ENCODE measurements at regions not wholly inside any gene's neighbourhood (a gene's known extent, or its start where the extent isn't known, plus 50 kb on each side); places are given as distances from the start of the nearest gene placed in this dataset.

- Histone ChIP-seq H3K4me1 (no peaks in the 10 kb centered on the region), H3K27me3 (no peaks in the 10 kb centered on the region), H3K4me3 (no peak overlapping the region), H3K9me3 (no peaks in the 10 kb centered on the region), H3K27ac (no peak overlapping the region), H3K36me3 (no peaks in the 10 kb centered on the region)
- DNase-seq, result no peak
- TF ChIP-seq POLR2A (IDR thresholded peaks at IDR 0.05), result no peak
- TF ChIP-seq, protein P1, sequence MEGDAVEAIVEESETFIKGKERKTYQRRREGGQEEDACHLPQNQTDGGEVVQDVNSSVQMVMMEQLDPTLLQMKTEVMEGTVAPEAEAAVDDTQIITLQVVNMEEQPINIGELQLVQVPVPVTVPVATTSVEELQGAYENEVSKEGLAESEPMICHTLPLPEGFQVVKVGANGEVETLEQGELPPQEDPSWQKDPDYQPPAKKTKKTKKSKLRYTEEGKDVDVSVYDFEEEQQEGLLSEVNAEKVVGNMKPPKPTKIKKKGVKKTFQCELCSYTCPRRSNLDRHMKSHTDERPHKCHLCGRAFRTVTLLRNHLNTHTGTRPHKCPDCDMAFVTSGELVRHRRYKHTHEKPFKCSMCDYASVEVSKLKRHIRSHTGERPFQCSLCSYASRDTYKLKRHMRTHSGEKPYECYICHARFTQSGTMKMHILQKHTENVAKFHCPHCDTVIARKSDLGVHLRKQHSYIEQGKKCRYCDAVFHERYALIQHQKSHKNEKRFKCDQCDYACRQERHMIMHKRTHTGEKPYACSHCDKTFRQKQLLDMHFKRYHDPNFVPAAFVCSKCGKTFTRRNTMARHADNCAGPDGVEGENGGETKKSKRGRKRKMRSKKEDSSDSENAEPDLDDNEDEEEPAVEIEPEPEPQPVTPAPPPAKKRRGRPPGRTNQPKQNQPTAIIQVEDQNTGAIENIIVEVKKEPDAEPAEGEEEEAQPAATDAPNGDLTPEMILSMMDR (IDR thresholded peaks at IDR 0.05), result no peak
Observed at GRCh38 chr3:110750201-110750600, 321.4 kb upstream of the NECTIN3 start.

GRCh38 chr3:110752307-110752706 lies 319.3 kb upstream of the NECTIN3 start:
- Histone ChIP-seq H3K27me3 (no peaks in the 10 kb centered on the region), H3K4me3 (no peak overlapping the region), H3K27ac (no peak overlapping the region), H3K4me1 (no peaks in the 10 kb centered on the region), H3K9me3 (no peaks in the 10 kb centered on the region), H3K36me3 (no peaks in the 10 kb centered on the region)
- TF ChIP-seq POLR2A (IDR thresholded peaks at IDR 0.05), result no peak
- TF ChIP-seq, protein P1 (IDR thresholded peaks at IDR 0.05), result no peak
- DNase-seq, result no peak

GRCh38 chr3:110753516-110753915 lies 318.1 kb upstream of the NECTIN3 start:
- Histone ChIP-seq H3K36me3 (no peaks in the 10 kb centered on the region), H3K27me3 (no peaks in the 10 kb centered on the region), H3K4me1 (no peaks in the 10 kb centered on the region), H3K9me3 (no peaks in the 10 kb centered on the region), H3K4me3 (no peak overlapping the region), H3K27ac (no peak overlapping the region)
- TF ChIP-seq, protein P1 (IDR thresholded peaks at IDR 0.05), result no peak
- TF ChIP-seq POLR2A (IDR thresholded peaks at IDR 0.05), result no peak
- no peak for DNase-seq

DNA sequence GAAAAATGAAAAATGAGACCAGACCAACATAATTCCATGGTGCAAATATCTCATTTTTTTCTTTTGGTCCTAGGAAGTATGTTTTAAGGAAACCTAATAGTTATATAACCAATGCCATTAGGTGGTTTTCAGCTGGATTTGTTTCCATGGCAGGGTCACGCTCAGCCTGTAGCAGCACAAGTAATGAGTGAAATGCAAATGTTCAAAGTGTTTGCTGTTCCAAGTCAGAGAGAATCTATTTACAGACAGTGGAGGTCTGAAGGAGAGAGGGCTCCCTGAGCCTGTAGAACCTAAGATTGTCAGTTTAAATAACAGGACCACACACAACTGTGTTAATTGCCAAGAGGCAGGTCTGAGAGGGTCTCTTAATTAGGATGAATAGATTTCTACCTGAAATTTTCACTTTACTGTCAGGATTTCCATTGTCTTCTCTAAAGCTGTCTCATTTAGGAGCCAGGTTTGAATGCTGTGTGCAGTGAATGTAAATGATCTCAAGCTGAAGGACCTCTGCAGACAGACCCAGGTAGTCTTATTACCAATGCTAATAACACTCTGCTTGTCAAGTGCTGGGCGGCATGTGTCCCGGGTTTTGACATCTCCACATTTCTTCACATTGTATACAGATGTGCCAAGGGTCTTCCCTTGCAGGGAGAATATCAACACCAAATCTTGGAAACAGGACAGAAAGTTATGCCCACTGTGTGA lies 317.3 kb upstream of the NECTIN3 start:
- no peaks in the 10 kb centered on the region for H3K36me3 ChIP-seq
- TF ChIP-seq POLR2A (IDR thresholded peaks at IDR 0.05), result no peak
- TF ChIP-seq, protein P1 (IDR thresholded peaks at IDR 0.05), result no peak
- no peaks in the 10 kb centered on the region for H3K9me3 ChIP-seq

GRCh38 chr3:110755345-110755744 lies 316.3 kb upstream of the NECTIN3 start:
- H3K27me3 ChIP-seq, result no peaks in the 10 kb centered on the region
- DNase-seq, result no peak
- no peaks in the 10 kb centered on the region for H3K36me3 ChIP-seq
- H3K9me3 ChIP-seq, result no peaks in the 10 kb centered on the region
- no peak overlapping the region for H3K27ac ChIP-seq
- TF ChIP-seq POLR2A (IDR thresholded peaks at IDR 0.05), result no peak
- TF ChIP-seq, protein P1 (IDR thresholded peaks at IDR 0.05), result no peak
- H3K4me3 ChIP-seq, result no peak overlapping the region
- no peaks in the 10 kb centered on the region for H3K4me1 ChIP-seq

More for the DNA sequence above, 317.3 kb upstream of the NECTIN3 start:
- H3K4me3 ChIP-seq, result no peak overlapping the region
- no peak overlapping the region for H3K27ac ChIP-seq
- H3K4me1 ChIP-seq, result no peaks in the 10 kb centered on the region
- DNase-seq, result no peak
- H3K27me3 ChIP-seq, result no peaks in the 10 kb centered on the region

All from Peyer's patch (tissue), 4 donors.